IMR-90 (cell line): ENCODE measurements at regions not wholly inside any gene's neighbourhood (a gene's known extent, or its start where the extent isn't known, plus 50 kb on each side); places are given as distances from the start of the nearest gene placed in this dataset.

Experiments
- ATAC-seq: fragments of 200-7000 bp; cut with Tn5 transposase; 2 replicates; pipeline ENCODE4 v1.9.1; 2020; ENCODE audit warnings: low read depth, mild to moderate bottlenecking, moderate library complexity
- BruUV-seq: library from RNA; stranded (reverse); fragments of 400-500 nt; replicated peaks from 2 replicates; lab custom pipeline; 2021; lab: Mats Ljungman, UMichigan
- CTCF ChIA-PET: fragments of 300-600 bp; formaldehyde crosslinking; extraction: SDS; loops from one replicate; lab custom pipeline; 2021; ENCODE audit warnings: antibody characterized with exemption; lab: Yijun Ruan, JAX
- POLR2A ChIA-PET: fragments of 300-600 bp; sonication (Branson Sonifier 250); formaldehyde crosslinking; loops from one replicate; lab custom pipeline; 2022; ENCODE audit warnings: antibody characterized with exemption; ENCODE audit not compliant: unreplicated experiment; lab: Charles Lee
- DNase-seq: peaks from one replicate; pipeline ENCODE4 v3.0.0; 2013
- H2AFZ ChIP-seq: replicated peaks from 2 replicates; pipeline ENCODE3; 2013; ENCODE audit warnings: low read length, mild to moderate bottlenecking; ENCODE audit not compliant: poor library complexity
- H2AK5ac ChIP-seq: 2 replicates; pipeline ENCODE4 v1.6.1; 2013; ENCODE audit warnings: low read depth, low read length, inconsistent platforms
- H2AK9ac ChIP-seq: replicated peaks from 2 replicates; pipeline ENCODE3; 2013; ENCODE audit warnings: mild to moderate bottlenecking, low read depth, low read length, moderate library complexity; ENCODE audit not compliant: poor library complexity
- H2BK120ac ChIP-seq: 2 replicates; pipeline ENCODE4 v1.6.1; 2013; ENCODE audit warnings: low read depth, low read length, inconsistent platforms
- H2BK15ac ChIP-seq: 3 replicates; pipeline ENCODE4 v1.6.1; 2013; ENCODE audit warnings: low read depth, low read length, inconsistent platforms
- H2BK20ac ChIP-seq: 2 replicates; pipeline ENCODE4 v1.6.1; 2013; ENCODE audit warnings: low read depth, mild to moderate bottlenecking, inconsistent platforms, low read length, moderate library complexity
- H2BK5ac ChIP-seq: 2 replicates; pipeline ENCODE4 v1.6.1; 2013; ENCODE audit warnings: mild to moderate bottlenecking, low read depth, low read length, inconsistent platforms; ENCODE audit not compliant: poor library complexity, severe bottlenecking
- H3K14ac ChIP-seq: replicated peaks from 2 replicates; pipeline ENCODE4 v1.6.1; 2013; ENCODE audit warnings: low read depth, low read length, inconsistent platforms
- H3K18ac ChIP-seq: 2 replicates; pipeline ENCODE4 v1.6.1; 2013; ENCODE audit warnings: low read depth, low read length, control low read depth
- H3K23ac ChIP-seq: 2 replicates; pipeline ENCODE4 v1.6.1; 2013; ENCODE audit warnings: low read depth, low read length, inconsistent platforms
- H3K27ac ChIP-seq: 2 replicates; pipeline ENCODE4 v1.5.1; 2013; ENCODE audit warnings: mild to moderate bottlenecking, control low read depth, low read length; ENCODE audit not compliant: insufficient read depth
- H3K27me3 ChIP-seq: 2 replicates; pipeline ENCODE4 v1.6.1; 2013; ENCODE audit warnings: low read length; ENCODE audit not compliant: control insufficient read depth, insufficient read depth
- H3K36me3 ChIP-seq: 2 replicates; pipeline ENCODE4 v1.6.1; 2013; ENCODE audit warnings: low read length, mixed read lengths; ENCODE audit not compliant: control insufficient read depth, insufficient read depth
- H3K4ac ChIP-seq: 2 replicates; pipeline ENCODE4 v1.6.1; 2013; ENCODE audit warnings: low read depth, low read length, inconsistent platforms
- H3K4me1 ChIP-seq: 2 replicates; pipeline ENCODE4 v1.6.1; 2013; ENCODE audit warnings: low read length, mixed read lengths; ENCODE audit not compliant: control insufficient read depth, insufficient read depth
- H3K4me2 ChIP-seq: 2 replicates; pipeline ENCODE4 v1.6.1; 2013; ENCODE audit warnings: low read depth, mild to moderate bottlenecking, control low read depth, low read length, moderate library complexity
- H3K4me3 ChIP-seq: 2 replicates; pipeline ENCODE4 v1.5.1; 2013; ENCODE audit warnings: low read depth, mild to moderate bottlenecking, control low read depth, low read length, moderate library complexity; ENCODE audit not compliant: insufficient read depth
- H3K56ac ChIP-seq: 2 replicates; pipeline ENCODE4 v1.6.1; 2013; ENCODE audit warnings: low read length, inconsistent platforms; ENCODE audit not compliant: insufficient read depth; ENCODE audit errors: extremely low read depth
- H3K79me1 ChIP-seq, 2 experiments: 2 replicates each; pipeline ENCODE4 v1.6.1; 2013; ENCODE audit warnings: low read length in 2 of 2, inconsistent platforms in 1 of 2, low read depth in 1 of 2
- H3K9ac ChIP-seq: 2 replicates; pipeline ENCODE4 v1.6.1; 2013; ENCODE audit warnings: low read depth, low read length, control low read depth
- H3K9me1 ChIP-seq: 2 replicates; pipeline ENCODE4 v1.6.1; 2013; ENCODE audit warnings: low read length, inconsistent platforms; ENCODE audit not compliant: insufficient read depth
- H3K9me3 ChIP-seq: 2 replicates; pipeline ENCODE4 v1.6.1; 2013; ENCODE audit warnings: low read length; ENCODE audit not compliant: control insufficient read depth, insufficient read depth
- H4K20me1 ChIP-seq: 2 replicates; pipeline ENCODE4 v1.6.1; 2013; ENCODE audit warnings: low read length, inconsistent platforms; ENCODE audit not compliant: insufficient read depth
- H4K5ac ChIP-seq: 2 replicates; pipeline ENCODE4 v1.6.1; 2013; ENCODE audit warnings: mild to moderate bottlenecking, low read depth, low read length, control low read depth
- H4K8ac ChIP-seq, 2 experiments: 2 replicates each; pipeline ENCODE4 v1.6.1; 2013; ENCODE audit warnings: low read depth in 2 of 2, low read length in 2 of 2, control low read depth in 1 of 2, inconsistent platforms in 1 of 2
- H4K91ac ChIP-seq: 2 replicates; pipeline ENCODE4 v1.6.1; 2013; ENCODE audit warnings: low read depth, low read length, inconsistent platforms; ENCODE audit not compliant: insufficient read depth
- CHD1 ChIP-seq: IDR thresholded peaks from 2 replicates; pipeline ENCODE4 v1.6.1; 2012; ENCODE audit warnings: low read depth, low read length, improper control_type of control experiment
- CTCF ChIP-seq: conservative IDR thresholded peaks from 2 replicates; pipeline ENCODE4 v1.5.1; 2012; ENCODE audit warnings: mild to moderate bottlenecking, low read depth, low read length, improper control_type of control experiment
- FOS ChIP-seq: fragments of 150-350 bp; IDR thresholded peaks from 2 replicates; pipeline ENCODE4 v1.6.1; 2016; ENCODE audit warnings: low read depth, low read length
- MXI1 ChIP-seq: IDR thresholded peaks from 2 replicates; pipeline ENCODE4 v1.6.1; 2012; ENCODE audit warnings: low read depth, mild to moderate bottlenecking, low read length, moderate library complexity, borderline replicate concordance
- RAD21 ChIP-seq: IDR thresholded peaks from 2 replicates; pipeline ENCODE4 v1.6.1; 2012; ENCODE audit warnings: low read length, improper control_type of control experiment
- RCOR1 ChIP-seq: IDR thresholded peaks from 2 replicates; pipeline ENCODE4 v1.6.1; 2012; ENCODE audit warnings: mild to moderate bottlenecking, low read length, improper control_type of control experiment; ENCODE audit not compliant: insufficient replicate concordance
- SMC3 ChIP-seq: fragments of 150-350 bp; IDR thresholded peaks from 2 replicates; pipeline ENCODE4 v1.6.1; 2016; ENCODE audit warnings: low read depth, mild to moderate bottlenecking, antibody characterized with exemption, low read length, moderate library complexity
- WGBS, 2 experiments: methylation state at CpG; one replicate each; pipeline versions ENCODE4 v1.1.5 to v1.1.7; 2013; ENCODE audit warnings: missing lambda C conversion rate in 2 of 2; ENCODE audit not compliant: insufficient read length in 1 of 2; ENCODE audit errors: extremely low coverage in 2 of 2; 5-methylcytosine and 5-hydroxymethylcytosine counted together
- dilution Hi-C: fragments of 300-500 bp; cut with HindIII; formaldehyde crosslinking; loops from one replicate; pipeline ENCODE4 v1.14.3; 2018; ENCODE audit warnings: low sequenced_read_pairs; ENCODE audit not compliant: unreplicated experiment
- in situ Hi-C: fragments of 300-500 bp; cut with MboI; formaldehyde crosslinking; loops from 3 replicates; pipeline ENCODE4 v1.14.3; 2019; ENCODE audit warnings: low sequenced_read_pairs, inconsistent platforms, mixed read lengths
- intact Hi-C: fragments of 100-400 bp; cut with micrococcal nuclease; formaldehyde crosslinking; loops from 2 replicates; pipeline ENCODE4 v1.10.0; 2022

- dilution Hi-C loops = no loop called here
- H2AK5ac ChIP-seq = no peak overlapping the region
- H3K14ac ChIP-seq = no peak overlapping the region
- H3K4ac ChIP-seq = no peak overlapping the region
- H4K20me1 ChIP-seq = no peaks in the 10 kb centered on the region
- H4K8ac ChIP-seq = no peak overlapping the region
- no peak overlapping the region for H3K4me2 ChIP-seq
- H3K9me3 ChIP-seq = no peaks in the 10 kb centered on the region
- H2BK5ac ChIP-seq = no peak overlapping the region
- H3K36me3 ChIP-seq = no peaks in the 10 kb centered on the region
- whole genome bisulfite sequencing, 2 experiments = 14% methylated on average over 1 of the region's 2 CpGs; no CpG with 5 or more reads in 1 of the 2 experiments
- H3K9me1 ChIP-seq = no peaks in the 10 kb centered on the region
- H3K56ac ChIP-seq = no peak overlapping the region
- no peaks in the 10 kb centered on the region for H3K79me1 ChIP-seq
- H4K91ac ChIP-seq = no peak overlapping the region
- peaks cover 6% of the 10 kb centered on the region for H3K27me3 ChIP-seq
- H3K4me1 ChIP-seq = no peaks in the 10 kb centered on the region
- no TSS peak for BruUV-seq
- intact Hi-C loops = no loop called here
- no peak overlapping the region for H3K18ac ChIP-seq
- H3K27ac ChIP-seq = no peak overlapping the region
- TF ChIP-seq CTCF (no peak), MXI1 (no peak), RCOR1 (no peak), RAD21 (no peak), SMC3 (no peak), FOS (no peak), CHD1 (no peak)
- H2BK20ac ChIP-seq = no peak overlapping the region
- ATAC-seq (no peak), DNase-seq (no peak)
- H3K23ac ChIP-seq = no peak overlapping the region
- in situ Hi-C loops = no loop called here
- H3K4me3 ChIP-seq = no peak overlapping the region
- no peak overlapping the region for H3K9ac ChIP-seq
- CTCF ChIA-PET = interaction anchor here (0.6 kb wide), 1 partner anchor 498 kb away, joined by 3 read pairs; no protein-coding TSS in a partner anchor
- POLR2A ChIA-PET = no interaction called here
- H2AFZ ChIP-seq = no peak overlapping the region
- no peak overlapping the region for H4K5ac ChIP-seq
- no peak overlapping the region for H2BK15ac ChIP-seq
- no peak overlapping the region for H2BK120ac ChIP-seq
- H2AK9ac ChIP-seq = no peak overlapping the region
These were observed 131.2 kb downstream of the HS3ST3B1 start for GRCh38 chr17:14432079-14432478.
